ENCODE measurements at regions not wholly inside any gene's neighbourhood (a gene's known extent, or its start where the extent isn't known, plus 50 kb on each side); places are given as distances from the start of the nearest gene placed in this dataset.

- Histone ChIP-seq H3K79me2 (ENCODE audit: insufficient read depth, low read length) (no peaks in the 10 kb centered on the region), H3K4me2 (ENCODE audit: low read depth, low read length, poor library complexity, severe bottlenecking) (no peak overlapping the region), H3K4me3 (ENCODE audit: low read length, poor library complexity, severe bottlenecking) (no peak overlapping the region), H3K9ac (ENCODE audit: low read depth, low read length, poor library complexity, severe bottlenecking) (no peak overlapping the region), H2AFZ (ENCODE audit: low read length) (no peak overlapping the region), H3K27me3 (ENCODE audit: insufficient read depth, low read length, poor library complexity, severe bottlenecking) (no peaks in the 10 kb centered on the region), H3F3A (ENCODE audit: low read depth) (no peaks in the 10 kb centered on the region), H3K9me3 (ENCODE audit: insufficient read depth, low read depth, low read length) (no peaks in the 10 kb centered on the region), H4K20me1 (ENCODE audit: insufficient read depth, low read length, poor library complexity, severe bottlenecking) (no peaks in the 10 kb centered on the region), H3K36me3 (ENCODE audit: insufficient read depth, low read length) (no peaks in the 10 kb centered on the region), H3K9me2 (replicated peaks; ENCODE audit: low read depth, low read length) (no peaks in the 10 kb centered on the region), H3K4me1 (ENCODE audit: insufficient read depth, low read length, poor library complexity, severe bottlenecking) (no peaks in the 10 kb centered on the region)
- TF ChIP-seq CTCF (conservative IDR thresholded peaks at IDR 0.05; ENCODE audit: low read length) (no peak), EZH2phosphoT487 (IDR thresholded peaks at IDR 0.05; ENCODE audit: borderline replicate concordance) (no peak)
Measured at GRCh38 chr14:73800970-73801515, 50.6 kb upstream of the PTGR2 start.

- no peaks in the 10 kb centered on the region for H3K4me1 ChIP-seq (ENCODE audit: insufficient read depth, low read length, poor library complexity, severe bottlenecking)
- H3K4me2 ChIP-seq (ENCODE audit: low read depth, low read length, poor library complexity, severe bottlenecking): no peak overlapping the region
Measured at GRCh38 chr14:73797543-73798265, 53.9 kb upstream of the PTGR2 start.

GRCh38 chr14:73796893-73797542, 54.6 kb upstream of the PTGR2 start:
- no peaks in the 10 kb centered on the region for H3K9me3 ChIP-seq (ENCODE audit: insufficient read depth, low read depth, low read length)
- no peaks in the 10 kb centered on the region for H4K20me1 ChIP-seq (ENCODE audit: insufficient read depth, low read length, poor library complexity, severe bottlenecking)
- H3K36me3 ChIP-seq (ENCODE audit: insufficient read depth, low read length): no peaks in the 10 kb centered on the region
- H3F3A ChIP-seq (ENCODE audit: low read depth): no peaks in the 10 kb centered on the region
- H3K27me3 ChIP-seq (ENCODE audit: insufficient read depth, low read length, poor library complexity, severe bottlenecking): no peaks in the 10 kb centered on the region
- no peak overlapping the region for H3K4me3 ChIP-seq (ENCODE audit: low read length, poor library complexity, severe bottlenecking)
- no peaks in the 10 kb centered on the region for H3K9me2 ChIP-seq (replicated peaks; ENCODE audit: low read depth, low read length)
- H2AFZ ChIP-seq (ENCODE audit: low read length): no peak overlapping the region
- H3K9ac ChIP-seq (ENCODE audit: low read depth, low read length, poor library complexity, severe bottlenecking): no peak overlapping the region
- no peaks in the 10 kb centered on the region for H3K79me2 ChIP-seq (ENCODE audit: insufficient read depth, low read length)
- no peak overlapping the region for H3K4me2 ChIP-seq (ENCODE audit: low read depth, low read length, poor library complexity, severe bottlenecking)
- H3K4me1 ChIP-seq (ENCODE audit: insufficient read depth, low read length, poor library complexity, severe bottlenecking): no peaks in the 10 kb centered on the region
- TF ChIP-seq CTCF (conservative IDR thresholded peaks at IDR 0.05; ENCODE audit: low read length): no peak
- TF ChIP-seq EZH2phosphoT487 (IDR thresholded peaks at IDR 0.05; ENCODE audit: borderline replicate concordance): no peak

More at GRCh38 chr14:73797543-73798265, 53.9 kb upstream of the PTGR2 start:
- Histone ChIP-seq H3K9ac (ENCODE audit: low read depth, low read length, poor library complexity, severe bottlenecking) (no peak overlapping the region), H3K27me3 (ENCODE audit: insufficient read depth, low read length, poor library complexity, severe bottlenecking) (no peaks in the 10 kb centered on the region), H3K36me3 (ENCODE audit: insufficient read depth, low read length) (no peaks in the 10 kb centered on the region), H3K9me2 (replicated peaks; ENCODE audit: low read depth, low read length) (no peaks in the 10 kb centered on the region), H3K9me3 (ENCODE audit: insufficient read depth, low read depth, low read length) (no peaks in the 10 kb centered on the region), H3F3A (ENCODE audit: low read depth) (no peaks in the 10 kb centered on the region), H4K20me1 (ENCODE audit: insufficient read depth, low read length, poor library complexity, severe bottlenecking) (no peaks in the 10 kb centered on the region), H3K4me3 (ENCODE audit: low read length, poor library complexity, severe bottlenecking) (no peak overlapping the region), H2AFZ (ENCODE audit: low read length) (no peak overlapping the region), H3K79me2 (ENCODE audit: insufficient read depth, low read length) (no peaks in the 10 kb centered on the region)
- TF ChIP-seq CTCF (conservative IDR thresholded peaks at IDR 0.05; ENCODE audit: low read length) (no peak), EZH2phosphoT487 (IDR thresholded peaks at IDR 0.05; ENCODE audit: borderline replicate concordance) (no peak)
